D721Med (cell line): ENCODE measurements at regions not wholly inside any gene's neighbourhood (a gene's known extent, or its start where the extent isn't known, plus 50 kb on each side); places are given as distances from the start of the nearest gene placed in this dataset.

Experiments
- DNase-seq: peaks from one replicate; pipeline ENCODE4 v3.0.0; 2011; ENCODE audit warnings: low spot score; ENCODE audit not compliant: insufficient read length
- FAIRE-seq: peaks from 2 replicates; lab custom pipeline; 2011; peaks lifted over from hg19 to GRCh38; lab: Jason Lieb, UNC
- TF ChIP-seq, protein P1 (sequence below): IDR thresholded peaks from 2 replicates; pipeline ENCODE4 v1.5.1; 2012; ENCODE audit warnings: mild to moderate bottlenecking, control low read depth; ENCODE audit not compliant: insufficient read depth; ENCODE audit errors: missing control alignments

DNA sequence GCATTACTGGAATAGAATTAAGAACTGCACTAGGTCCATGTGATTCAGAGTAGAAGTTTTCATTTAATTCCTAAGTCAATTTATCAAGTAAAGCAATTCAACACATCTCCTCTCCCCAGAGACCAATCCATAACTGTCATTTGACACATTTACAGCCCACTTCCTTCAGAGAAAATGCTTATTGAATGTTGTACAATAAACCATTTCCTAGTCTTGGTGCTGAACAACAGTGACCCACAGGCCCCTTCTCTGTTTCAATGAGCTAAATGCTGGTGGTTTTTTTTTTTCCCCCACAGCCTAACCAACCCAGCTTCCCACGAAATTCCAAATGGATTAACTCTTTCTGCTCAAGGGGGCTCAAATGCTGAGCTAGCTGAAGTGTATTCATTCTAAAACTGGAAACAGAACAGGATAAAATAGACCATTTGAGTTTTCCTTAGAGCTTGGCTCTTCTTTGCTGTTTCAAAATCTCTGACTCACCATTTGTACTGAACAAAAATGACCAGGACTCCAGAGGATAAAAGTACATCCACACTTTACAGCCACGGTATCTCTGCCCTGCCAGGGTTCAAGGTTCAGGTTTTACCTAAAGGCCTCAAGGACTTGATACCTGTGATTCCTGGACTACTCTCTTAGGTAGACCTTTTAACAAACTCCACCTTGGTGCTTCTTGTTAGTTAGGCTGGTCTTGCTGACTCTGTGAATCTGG lies 62.3 kb downstream of the TMEM100 start:
- TF ChIP-seq, protein P1, sequence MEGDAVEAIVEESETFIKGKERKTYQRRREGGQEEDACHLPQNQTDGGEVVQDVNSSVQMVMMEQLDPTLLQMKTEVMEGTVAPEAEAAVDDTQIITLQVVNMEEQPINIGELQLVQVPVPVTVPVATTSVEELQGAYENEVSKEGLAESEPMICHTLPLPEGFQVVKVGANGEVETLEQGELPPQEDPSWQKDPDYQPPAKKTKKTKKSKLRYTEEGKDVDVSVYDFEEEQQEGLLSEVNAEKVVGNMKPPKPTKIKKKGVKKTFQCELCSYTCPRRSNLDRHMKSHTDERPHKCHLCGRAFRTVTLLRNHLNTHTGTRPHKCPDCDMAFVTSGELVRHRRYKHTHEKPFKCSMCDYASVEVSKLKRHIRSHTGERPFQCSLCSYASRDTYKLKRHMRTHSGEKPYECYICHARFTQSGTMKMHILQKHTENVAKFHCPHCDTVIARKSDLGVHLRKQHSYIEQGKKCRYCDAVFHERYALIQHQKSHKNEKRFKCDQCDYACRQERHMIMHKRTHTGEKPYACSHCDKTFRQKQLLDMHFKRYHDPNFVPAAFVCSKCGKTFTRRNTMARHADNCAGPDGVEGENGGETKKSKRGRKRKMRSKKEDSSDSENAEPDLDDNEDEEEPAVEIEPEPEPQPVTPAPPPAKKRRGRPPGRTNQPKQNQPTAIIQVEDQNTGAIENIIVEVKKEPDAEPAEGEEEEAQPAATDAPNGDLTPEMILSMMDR, result no peak
- DNase-seq (no peak), FAIRE-seq (no peak)

DNA sequence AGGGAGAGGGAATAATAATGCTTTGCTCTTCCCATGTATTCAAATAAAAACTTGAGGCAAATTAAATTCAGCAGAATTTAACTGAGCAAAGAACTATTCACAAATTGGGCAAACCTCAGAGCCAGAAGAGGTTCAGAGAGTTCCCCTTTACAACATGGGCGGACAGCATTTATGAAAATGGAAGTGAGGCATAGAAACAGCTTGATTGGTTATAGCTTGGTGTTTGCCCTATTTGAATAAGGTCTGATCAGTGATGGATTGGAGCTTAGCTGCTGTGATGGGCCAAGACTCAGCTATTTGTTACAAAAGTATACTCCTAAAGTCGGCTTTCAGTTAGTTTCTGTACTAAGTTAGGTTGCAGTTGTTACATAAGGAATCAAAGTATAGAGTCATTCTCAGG lies 63.0 kb downstream of the TMEM100 start:
- FAIRE-seq (no peak), DNase-seq (no peak)
- TF ChIP-seq, protein P1, result no peak

DNA sequence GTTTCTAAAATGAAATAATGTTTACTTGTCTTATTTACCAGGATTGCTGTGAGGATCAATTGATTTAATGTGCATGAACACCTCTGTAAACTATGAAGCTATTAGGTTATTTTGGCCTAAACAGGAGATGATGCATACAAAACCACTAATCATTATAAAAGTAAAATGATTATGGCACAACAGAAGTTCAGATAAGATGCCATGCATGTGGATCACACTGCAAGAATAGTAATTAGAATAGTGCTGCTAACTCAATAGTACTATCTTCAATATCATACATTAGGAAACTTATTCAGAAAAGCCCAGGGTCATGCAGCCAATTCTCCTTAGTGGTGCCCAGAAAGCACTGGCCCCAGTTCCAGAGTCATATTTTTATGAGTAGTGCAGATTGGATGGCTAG lies 66.9 kb downstream of the TMEM100 start:
- no peak for DNase-seq
- TF ChIP-seq, protein P1, result no peak
- FAIRE-seq, result no peak

DNA sequence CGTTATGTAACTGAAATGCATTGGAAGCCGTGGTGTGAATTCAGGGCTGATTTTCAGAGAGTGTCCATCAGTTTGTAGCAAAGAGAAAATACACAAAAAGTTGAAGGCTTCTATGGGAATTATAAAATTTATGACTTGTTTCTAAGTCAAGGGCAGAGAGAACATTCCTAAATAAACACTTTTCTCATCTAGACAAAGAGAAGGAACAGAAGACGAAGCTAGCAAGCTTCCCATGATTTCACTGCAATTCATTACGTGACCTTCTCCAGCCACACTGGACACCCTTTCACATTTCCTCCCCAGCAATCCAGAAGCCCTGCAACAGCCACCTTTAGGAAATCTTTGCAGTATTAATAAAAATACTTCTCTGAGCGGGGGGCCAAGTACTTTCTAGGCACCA lies 67.8 kb downstream of the TMEM100 start:
- DNase-seq (no peak), FAIRE-seq (no peak)
- TF ChIP-seq, protein P1, result no peak

DNA sequence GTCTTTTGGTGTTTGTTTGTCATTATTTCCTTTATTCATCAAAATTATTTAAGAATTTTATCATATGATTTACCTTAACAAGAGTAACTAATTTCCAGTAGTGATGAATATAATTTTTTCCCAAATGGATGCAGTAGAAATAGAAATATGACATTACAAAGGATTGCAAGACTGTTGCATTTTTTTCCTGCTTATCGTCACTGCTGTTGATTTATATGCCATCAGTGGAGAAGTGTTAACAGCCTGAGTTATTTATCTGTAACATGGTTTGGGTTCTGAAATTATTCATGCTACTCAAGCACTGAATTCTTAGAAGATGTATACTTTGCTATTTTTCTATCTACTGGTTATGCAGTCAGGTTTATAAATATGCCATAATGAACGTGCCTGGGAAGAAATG lies 68.6 kb downstream of the TMEM100 start:
- no peak for DNase-seq
- TF ChIP-seq, protein P1, result no peak
- FAIRE-seq, result no peak

DNA sequence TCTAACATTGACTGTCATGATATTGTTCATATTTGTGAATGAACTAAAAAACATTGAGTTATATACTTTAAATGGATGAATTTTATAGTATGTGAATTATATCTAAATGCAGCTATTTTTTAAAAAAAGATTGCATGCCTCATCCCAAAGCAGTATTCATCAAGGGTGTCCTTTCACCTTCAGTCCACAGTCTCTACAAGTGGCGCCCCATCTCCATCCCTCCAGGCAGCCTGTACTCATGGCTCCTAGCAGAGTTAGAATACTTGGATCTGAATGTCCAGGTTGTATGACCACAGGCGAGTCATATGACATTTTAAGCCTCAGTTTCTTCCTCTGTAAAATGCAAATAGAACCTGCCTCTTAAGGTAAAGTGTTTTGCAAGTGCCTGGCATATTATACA lies 69.8 kb downstream of the TMEM100 start:
- FAIRE-seq, result no peak
- TF ChIP-seq, protein P1, result no peak
- DNase-seq, result no peak

DNA sequence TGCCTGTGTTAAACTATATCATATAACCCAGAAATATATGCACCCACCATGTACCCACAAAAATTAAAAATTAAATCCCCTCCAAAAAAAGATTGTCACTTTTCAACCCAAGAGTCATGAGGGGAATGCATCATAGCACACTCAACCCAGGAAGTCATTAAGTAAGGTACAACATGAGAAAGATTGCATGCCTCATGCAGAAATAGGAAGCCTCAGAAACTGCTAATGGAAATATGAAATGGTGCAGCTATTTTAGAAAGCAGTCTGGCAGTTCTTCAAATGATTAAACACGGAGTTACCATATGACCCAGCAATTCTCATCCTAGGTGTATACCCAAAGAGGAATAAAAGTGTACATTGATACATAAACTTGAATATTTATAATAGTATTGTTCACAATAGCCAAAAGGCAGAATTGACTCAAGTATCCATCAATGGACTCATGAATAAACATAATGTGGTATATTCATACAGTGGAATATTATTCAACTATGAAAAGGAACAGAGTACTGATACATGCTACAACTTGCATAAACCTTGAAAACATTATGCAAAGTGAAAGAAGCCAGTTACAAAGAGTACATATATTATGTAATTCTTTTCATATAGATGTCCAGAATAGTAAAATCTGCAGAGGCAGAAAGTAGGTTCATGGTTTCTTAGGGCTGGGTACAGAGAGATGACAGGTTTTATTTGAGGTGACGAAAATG lies 70.4 kb downstream of the TMEM100 start:
- FAIRE-seq, result no peak

More for the DNA sequence above, 70.4 kb downstream of the TMEM100 start:
- TF ChIP-seq, protein P1, result no peak
- no peak for DNase-seq
